HG03558 (cell line): ENCODE measurements at regions not wholly inside any gene's neighbourhood (a gene's known extent, or its start where the extent isn't known, plus 50 kb on each side); places are given as distances from the start of the nearest gene placed in this dataset.

ENCODE experiments used
- ATAC-seq: cut with Tn5 transposase; IDR thresholded peaks from one replicate; pipeline ENCODE4 v1.9.1; 2021; ENCODE audit warnings: moderate number of reproducible peaks; ENCODE audit not compliant: unreplicated experiment; ENCODE audit errors: extremely low read depth

- ATAC-seq: no peak
Measured at GRCh38 chr20:11556410-11556809, 361.3 kb upstream of the BTBD3 start.

DNA sequence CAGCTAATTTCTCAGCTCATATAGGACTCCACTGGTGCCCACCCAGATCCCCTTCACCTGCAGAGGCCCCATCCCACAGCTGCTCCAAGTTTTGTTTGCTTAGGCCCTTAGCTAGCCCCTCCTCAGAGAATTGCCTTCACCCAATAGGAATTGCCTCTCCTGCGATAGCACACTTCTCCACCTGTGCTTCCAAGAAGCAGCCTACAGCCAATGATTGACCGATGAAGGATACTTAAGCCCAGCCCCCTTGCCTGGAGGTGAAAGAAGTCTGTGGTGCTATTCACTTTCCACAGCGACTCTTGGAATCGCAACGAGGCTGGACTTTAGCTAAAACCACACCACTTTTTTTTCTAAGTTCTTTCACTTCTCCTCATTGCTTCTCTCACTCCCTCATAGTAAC, 353.2 kb upstream of the BTBD3 start:
- ATAC-seq: no peak

GRCh38 chr20:11569163-11569562, 348.5 kb upstream of the BTBD3 start:
- no peak for ATAC-seq

DNA sequence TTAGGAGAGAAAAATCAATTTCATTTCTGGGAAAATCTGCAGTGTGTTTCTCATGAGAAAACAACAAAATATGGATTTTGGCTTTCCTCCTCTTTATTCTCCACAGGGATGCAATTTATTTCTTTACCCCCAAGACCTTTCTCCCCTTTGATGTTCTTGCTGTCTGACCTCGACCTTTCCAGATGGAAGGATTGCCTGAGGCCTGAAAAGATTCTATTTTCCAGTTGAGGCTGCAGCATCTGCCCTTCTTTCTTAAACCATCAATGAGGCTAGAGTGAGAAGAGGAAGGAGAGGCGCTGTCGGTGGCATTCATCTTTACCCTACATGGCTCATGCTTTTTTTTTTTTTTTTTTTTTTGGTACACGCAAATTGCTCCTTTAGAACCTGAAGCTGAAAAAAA, 344.2 kb upstream of the BTBD3 start:
- no peak for ATAC-seq

GRCh38 chr20:11581271-11581670, 336.4 kb upstream of the BTBD3 start:
- ATAC-seq: no peak

DNA sequence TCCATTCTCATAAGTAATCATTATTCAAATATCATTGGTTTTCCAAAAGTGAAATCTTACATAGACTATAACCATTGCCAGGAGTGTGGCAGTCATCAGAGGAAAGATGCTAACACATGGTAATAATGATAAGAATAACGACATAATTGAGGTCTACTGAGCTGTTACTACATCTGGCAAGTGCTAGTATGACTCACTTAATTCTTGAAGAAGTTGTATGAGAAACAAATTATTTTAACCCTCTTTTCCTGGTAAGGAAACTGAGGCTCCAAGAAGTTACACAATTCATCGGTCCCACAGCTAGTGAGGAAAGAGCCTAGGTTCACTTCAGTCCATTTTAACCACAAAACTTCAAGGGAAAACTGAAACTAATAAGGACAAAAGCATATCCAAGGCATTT, 335.6 kb upstream of the BTBD3 start:
- ATAC-seq: no peak

DNA sequence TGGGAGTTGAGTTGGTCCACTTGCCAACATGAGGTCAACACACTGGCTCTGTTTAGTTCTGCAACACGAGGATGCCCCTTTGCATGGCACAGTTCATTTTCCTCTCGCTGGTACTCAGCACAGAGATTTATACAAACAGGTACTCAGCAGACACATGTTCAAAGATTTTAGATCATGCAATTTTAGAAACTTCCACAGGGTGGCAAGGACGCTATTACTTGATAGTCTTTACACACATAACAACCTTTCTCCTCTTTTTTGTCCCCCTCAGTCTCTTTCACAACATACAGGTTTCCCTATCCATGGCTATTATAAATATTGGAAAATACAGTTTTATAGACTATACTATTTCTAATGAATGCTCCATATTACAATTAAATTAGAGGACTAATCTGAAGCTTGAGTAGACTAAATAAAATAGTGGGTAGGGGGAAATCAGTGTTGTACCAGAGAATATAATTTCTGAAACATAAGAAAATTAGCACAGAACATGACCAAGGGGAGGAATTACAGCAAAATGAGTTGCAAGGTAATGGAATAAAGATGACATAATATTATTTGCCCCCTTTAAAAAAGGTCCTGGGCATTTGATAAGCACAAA, 331.8 kb upstream of the BTBD3 start:
- no peak for ATAC-seq

GRCh38 chr20:11588875-11589274, 328.8 kb upstream of the BTBD3 start:
- ATAC-seq: no peak

DNA sequence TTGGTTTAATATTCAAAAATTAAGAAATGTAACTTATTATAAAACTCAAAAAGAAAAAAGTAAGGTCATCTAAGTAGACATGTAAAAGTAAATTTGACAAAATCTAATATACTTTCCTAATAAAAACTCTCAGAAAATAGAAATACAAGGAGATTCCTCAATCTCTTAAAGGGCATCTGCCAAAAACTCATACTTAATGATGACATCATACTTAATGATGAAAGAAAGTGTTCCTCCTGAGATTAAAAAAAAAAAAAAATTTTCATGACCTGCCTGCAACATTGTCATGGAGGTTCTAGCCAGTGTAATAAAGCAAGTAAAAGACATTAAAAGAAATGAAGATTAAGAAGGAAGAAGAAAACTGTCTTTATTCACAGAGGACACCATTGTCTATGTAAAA, 325.7 kb upstream of the BTBD3 start:
- no peak for ATAC-seq

DNA sequence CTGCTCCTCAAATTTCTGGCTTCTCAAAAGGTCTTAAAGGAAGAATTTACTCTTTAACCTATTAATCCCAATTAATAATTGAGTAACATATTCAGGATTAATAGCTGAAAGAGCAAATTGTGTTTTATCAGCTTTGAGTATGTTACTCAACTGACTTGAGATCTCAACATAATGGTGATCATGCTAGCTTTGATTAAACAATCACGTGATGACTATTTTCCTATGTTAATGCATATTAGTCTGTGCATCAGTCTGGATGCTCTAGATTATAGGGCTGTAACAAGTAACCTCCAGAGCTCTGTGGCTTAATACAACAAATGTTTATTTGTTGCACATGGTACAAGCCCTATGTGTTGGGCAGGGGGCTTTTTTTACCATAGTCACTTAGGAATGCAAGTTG, 313.4 kb upstream of the BTBD3 start:
- ATAC-seq: no peak

DNA sequence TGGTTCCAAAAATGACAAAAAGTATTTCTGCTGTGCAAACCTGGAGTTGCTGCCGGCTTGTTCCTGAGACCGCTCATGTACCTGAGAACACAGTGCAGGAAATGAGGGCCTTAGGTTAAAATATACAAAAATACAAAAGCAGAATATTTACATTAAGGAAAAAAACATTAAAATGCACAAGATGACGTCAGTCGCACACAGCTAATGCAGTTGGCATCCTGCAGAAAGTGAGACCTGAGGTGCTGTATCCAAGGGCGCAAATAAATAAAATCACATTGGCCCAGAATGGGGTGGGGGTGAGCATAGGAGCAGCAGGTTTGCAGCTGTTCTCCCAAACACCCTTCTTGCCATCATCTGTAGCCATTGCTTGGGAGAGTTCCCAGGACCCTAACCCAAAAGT, 310.6 kb upstream of the BTBD3 start:
- no peak for ATAC-seq

DNA sequence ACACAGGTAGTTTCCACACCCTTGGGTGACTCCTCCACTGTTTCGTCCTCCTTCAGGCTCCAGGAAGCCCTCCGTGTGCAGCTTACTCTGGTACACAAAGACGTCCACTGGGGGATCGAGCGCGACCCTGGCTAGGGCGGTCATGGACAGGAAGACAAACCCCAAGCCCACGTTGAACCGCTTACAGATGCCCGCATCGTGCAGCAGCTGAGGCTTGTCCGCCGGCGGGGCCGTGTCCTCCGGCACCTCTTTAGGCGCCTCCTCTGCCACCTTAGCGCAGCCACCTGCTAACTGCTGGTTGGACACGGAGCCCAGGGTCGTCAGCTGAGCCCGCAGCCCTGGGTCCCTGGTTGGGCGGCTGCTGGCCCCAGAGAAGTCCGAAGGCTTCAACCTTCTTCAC, 309.0 kb upstream of the BTBD3 start:
- ATAC-seq: no peak

DNA sequence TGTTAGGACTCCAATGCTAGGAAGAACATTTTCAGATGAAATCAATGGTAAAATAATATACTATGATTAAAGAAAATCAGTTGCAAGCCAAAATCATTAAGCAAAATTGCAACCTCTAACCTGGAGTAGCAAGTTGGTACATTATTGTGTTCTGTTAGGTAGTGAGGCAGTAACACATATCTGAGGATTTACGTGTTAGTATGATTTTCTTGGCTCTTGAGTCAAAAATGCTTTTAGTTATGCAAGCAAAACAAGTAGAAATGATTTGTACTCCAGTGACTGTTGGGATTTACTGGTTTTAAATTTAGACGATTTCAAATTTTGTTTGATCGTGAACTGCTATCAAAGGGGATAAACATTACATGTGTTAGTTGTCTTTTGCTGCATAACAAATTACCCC, 293.0 kb upstream of the BTBD3 start:
- no peak for ATAC-seq

DNA sequence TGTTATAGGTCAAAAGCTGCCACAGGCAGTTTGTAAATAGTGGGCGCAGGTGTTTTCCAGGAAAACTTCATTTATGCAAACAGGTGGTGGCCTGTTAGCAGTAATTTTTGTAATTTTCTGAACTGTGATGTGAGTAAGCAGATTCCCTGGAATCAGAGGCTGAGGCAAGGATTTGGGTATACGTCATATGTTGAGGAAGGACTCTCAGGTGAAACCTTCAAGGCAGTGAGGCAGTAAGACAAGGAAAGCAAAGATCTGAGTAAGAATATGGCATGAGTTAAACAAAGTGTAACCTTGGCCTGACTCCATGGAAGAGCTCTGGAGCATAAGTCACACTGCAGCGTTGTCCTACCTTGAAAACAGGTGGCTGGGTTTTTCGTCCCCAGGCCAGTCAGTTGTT, 291.1 kb upstream of the BTBD3 start:
- ATAC-seq: no peak

- no peak for ATAC-seq
Measured at GRCh38 chr20:11642866-11643265, 274.8 kb upstream of the BTBD3 start.

- no peak for ATAC-seq
Measured at GRCh38 chr20:11646359-11646758, 271.3 kb upstream of the BTBD3 start.

GRCh38 chr20:11650566-11650965, 267.1 kb upstream of the BTBD3 start:
- no peak for ATAC-seq

DNA sequence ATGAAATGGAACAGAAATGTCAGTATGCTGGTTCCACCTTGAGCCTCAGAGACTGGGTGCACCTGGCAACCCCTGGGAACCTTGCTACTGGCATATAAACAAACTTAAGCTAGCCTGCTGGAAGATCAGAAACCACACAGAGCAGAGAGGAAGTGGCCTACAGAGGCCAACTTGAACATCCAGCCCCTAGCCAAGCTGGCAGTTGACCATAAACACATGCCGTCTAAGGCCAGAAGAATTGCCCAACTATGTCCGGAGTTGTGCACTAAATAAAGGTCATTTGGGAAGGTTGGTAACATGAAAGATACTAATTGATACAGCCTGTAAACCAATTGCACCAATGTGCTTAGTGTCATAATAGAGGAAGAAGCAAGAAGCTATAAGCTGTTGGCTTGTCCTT, 266.6 kb upstream of the BTBD3 start:
- ATAC-seq: no peak

GRCh38 chr20:11651647-11652046, 266.0 kb upstream of the BTBD3 start:
- no peak for ATAC-seq

DNA sequence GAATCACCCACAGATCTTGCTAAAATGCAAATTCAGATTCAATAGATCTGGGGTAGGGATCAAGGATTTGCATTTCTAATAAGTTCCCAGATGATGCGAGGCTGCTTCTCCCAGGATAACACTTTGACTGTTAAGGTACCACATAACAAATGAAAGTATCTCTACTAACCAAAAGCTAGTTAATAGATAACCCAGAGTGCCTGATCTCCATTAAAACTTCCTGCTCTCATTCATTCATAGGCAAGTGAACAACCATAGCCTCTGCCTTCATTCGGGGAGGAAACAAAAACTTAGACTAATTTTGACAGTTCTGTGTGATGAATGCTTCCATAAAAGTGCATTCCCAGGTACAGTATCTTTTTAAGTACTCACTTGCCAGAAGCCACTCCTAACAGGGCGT, 265.6 kb upstream of the BTBD3 start:
- ATAC-seq: no peak

- no peak for ATAC-seq
Measured at GRCh38 chr20:11654766-11655165, 262.9 kb upstream of the BTBD3 start.

DNA sequence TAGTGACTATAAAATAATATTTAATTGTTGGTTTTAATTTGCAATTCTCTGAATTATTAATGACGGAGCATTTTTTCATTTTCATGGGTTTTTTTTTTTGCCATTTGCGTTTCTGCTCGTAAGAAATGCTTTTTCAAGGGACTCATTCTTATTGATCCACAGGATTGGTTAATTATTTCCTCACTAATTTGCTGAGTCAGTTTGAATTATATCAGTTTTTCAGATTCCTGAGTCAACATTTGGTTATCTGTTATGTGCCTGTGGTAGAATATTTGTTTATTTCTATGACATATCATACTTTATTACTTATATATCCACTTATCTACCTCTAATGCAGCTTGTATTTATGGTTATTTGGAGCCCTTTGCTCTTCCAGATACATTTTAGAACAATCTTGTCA, 257.0 kb upstream of the BTBD3 start:
- no peak for ATAC-seq

DNA sequence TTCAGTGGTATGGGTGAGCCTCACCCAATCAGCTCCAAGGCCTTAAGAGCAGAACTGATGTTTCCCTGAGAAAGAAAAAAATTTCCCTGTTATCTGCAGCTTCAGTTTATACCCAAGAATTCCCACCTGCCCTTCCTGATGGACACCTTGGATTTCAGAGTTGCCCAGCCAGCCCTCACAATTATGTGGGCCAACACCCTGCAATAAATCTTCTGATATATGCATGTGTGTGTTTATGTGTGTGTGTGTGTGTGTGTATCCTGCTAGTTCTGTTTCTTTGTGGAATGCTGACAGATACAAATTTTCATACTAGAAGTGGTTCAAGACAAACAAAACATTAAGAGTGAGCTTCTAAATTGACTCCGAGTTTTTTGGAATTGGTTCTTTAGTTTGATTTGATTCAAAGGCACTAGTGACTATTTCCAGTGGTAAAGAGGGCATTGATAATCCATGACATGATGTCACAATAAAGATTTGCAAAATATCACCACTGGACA, 246.6 kb upstream of the BTBD3 start:
- ATAC-seq: no peak
